Ectodermal cell (in vitro differentiated cells): ENCODE measurements at regions not wholly inside any gene's neighbourhood (a gene's known extent, or its start where the extent isn't known, plus 50 kb on each side); places are given as distances from the start of the nearest gene placed in this dataset.

Source experiments
- H3K27ac ChIP-seq: 2 replicates; pipeline ENCODE4 v1.7.0; 2013; ENCODE audit warnings: mild to moderate bottlenecking, low read depth, low read length; ENCODE audit not compliant: insufficient read depth, poor library complexity, severe bottlenecking
- H3K27me3 ChIP-seq: 2 replicates; pipeline ENCODE4 v1.7.0; 2013; ENCODE audit warnings: mild to moderate bottlenecking, low read length; ENCODE audit not compliant: insufficient read depth, control insufficient read depth, poor library complexity, severe bottlenecking
- H3K36me3 ChIP-seq: one replicate; pipeline ENCODE4 v1.7.0; 2013; ENCODE audit warnings: low read length; ENCODE audit not compliant: control insufficient read depth, insufficient read depth
- H3K4me1 ChIP-seq: one replicate; pipeline ENCODE4 v1.7.0; 2013; ENCODE audit warnings: low read length; ENCODE audit not compliant: control insufficient read depth, insufficient read depth
- H3K4me3 ChIP-seq: 2 replicates; pipeline ENCODE4 v1.7.0; 2013; ENCODE audit warnings: low read depth, low read length, control low read depth; ENCODE audit not compliant: insufficient read depth
- H3K9me3 ChIP-seq: 2 replicates; pipeline ENCODE4 v1.7.0; 2013; ENCODE audit warnings: mild to moderate bottlenecking, low read length, moderate library complexity; ENCODE audit not compliant: control insufficient read depth
- WGBS, 2 experiments: methylation state at CpG; one replicate each; pipeline ENCODE4 v1.1.7; 2013; ENCODE audit warnings: missing lambda C conversion rate in 2 of 2; 5-methylcytosine and 5-hydroxymethylcytosine counted together

GRCh38 chr10:111887266-111887665 lies 296.3 kb downstream of the GPAM start:
- no peak overlapping the region for H3K4me3 ChIP-seq
- H3K36me3 ChIP-seq = no peaks in the 10 kb centered on the region
- H3K27ac ChIP-seq = no peak overlapping the region
- H3K27me3 ChIP-seq = no peaks in the 10 kb centered on the region
- no peaks in the 10 kb centered on the region for H3K9me3 ChIP-seq
- WGBS, 2 experiments = 100% methylated on average over 2 of the region's 2 CpGs; no CpG with 5 or more reads in 1 of the 2 experiments
- H3K4me1 ChIP-seq = no peaks in the 10 kb centered on the region

DNA sequence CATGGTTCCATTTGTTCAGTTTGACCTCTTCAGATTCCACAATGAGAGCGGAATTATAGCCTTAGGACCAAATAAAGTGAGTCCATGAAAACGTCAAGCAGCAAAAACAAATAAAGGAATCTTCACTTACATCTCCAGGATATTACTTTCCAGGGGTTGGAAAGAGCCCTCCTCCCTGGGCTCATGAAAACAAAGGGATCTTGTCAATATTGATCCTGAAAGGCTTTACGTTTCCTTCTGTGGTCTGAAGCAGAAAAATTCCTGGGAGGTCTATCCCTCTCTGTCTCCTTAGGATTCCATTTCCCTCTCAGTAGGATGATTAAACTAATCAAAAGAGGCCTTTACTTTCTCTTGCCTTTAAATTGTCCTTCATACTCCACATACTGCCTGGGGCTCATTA lies 293.5 kb downstream of the GPAM start:
- Histone ChIP-seq H3K36me3 (no peaks in the 10 kb centered on the region), H3K27me3 (no peaks in the 10 kb centered on the region), H3K4me3 (no peak overlapping the region), H3K4me1 (no peaks in the 10 kb centered on the region), H3K9me3 (no peaks in the 10 kb centered on the region), H3K27ac (no peak overlapping the region)
- WGBS, 2 experiments = 35 to 37% methylated on average over 3 of the region's 3 CpGs

DNA sequence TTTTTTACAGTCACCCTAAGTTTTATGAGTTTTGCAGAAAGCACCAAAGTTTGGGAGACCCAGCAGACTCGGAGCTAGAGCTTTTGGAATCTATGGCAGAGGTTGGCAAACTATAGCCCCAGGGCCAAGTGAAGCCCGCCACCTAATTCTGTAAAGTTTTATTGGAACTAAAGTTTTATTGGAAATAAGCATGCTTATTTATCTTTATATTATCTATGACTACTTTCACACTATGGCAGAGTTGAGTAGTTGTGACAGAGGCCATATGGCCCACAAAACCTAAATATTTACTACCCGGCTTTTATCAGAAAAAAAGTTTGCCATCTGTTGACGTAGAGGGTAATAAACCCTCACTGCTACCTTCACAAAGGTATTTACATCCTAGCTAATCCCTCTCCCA lies 267.6 kb downstream of the GPAM start:
- Histone ChIP-seq H3K36me3 (no peaks in the 10 kb centered on the region), H3K27me3 (no peaks in the 10 kb centered on the region), H3K9me3 (no peaks in the 10 kb centered on the region), H3K27ac (no peak overlapping the region), H3K4me3 (no peak overlapping the region), H3K4me1 (no peaks in the 10 kb centered on the region)
- WGBS, 2 experiments = 93 to 96% methylated on average over 3 to 4 of the region's 4 CpGs

GRCh38 chr10:111921821-111922220 lies 261.7 kb downstream of the GPAM start:
- no peaks in the 10 kb centered on the region for H3K9me3 ChIP-seq
- 100% methylated on average over 2 of the region's 2 CpGs; no CpG with 5 or more reads in 1 of the 2 experiments for WGBS, 2 experiments

GRCh38 chr10:111923032-111923431 lies 260.5 kb downstream of the GPAM start:
- Histone ChIP-seq H3K27ac (no peak overlapping the region), H3K27me3 (no peaks in the 10 kb centered on the region), H3K4me3 (no peak overlapping the region), H3K36me3 (no peaks in the 10 kb centered on the region), H3K4me1 (no peaks in the 10 kb centered on the region), H3K9me3 (no peaks in the 10 kb centered on the region)
- WGBS, 2 experiments = 100% methylated on average over 1 of the region's 1 CpG

More at GRCh38 chr10:111921821-111922220, 261.7 kb downstream of the GPAM start:
- Histone ChIP-seq H3K4me3 (no peak overlapping the region), H3K4me1 (no peaks in the 10 kb centered on the region), H3K27me3 (no peaks in the 10 kb centered on the region), H3K27ac (no peak overlapping the region), H3K36me3 (no peaks in the 10 kb centered on the region)

DNA sequence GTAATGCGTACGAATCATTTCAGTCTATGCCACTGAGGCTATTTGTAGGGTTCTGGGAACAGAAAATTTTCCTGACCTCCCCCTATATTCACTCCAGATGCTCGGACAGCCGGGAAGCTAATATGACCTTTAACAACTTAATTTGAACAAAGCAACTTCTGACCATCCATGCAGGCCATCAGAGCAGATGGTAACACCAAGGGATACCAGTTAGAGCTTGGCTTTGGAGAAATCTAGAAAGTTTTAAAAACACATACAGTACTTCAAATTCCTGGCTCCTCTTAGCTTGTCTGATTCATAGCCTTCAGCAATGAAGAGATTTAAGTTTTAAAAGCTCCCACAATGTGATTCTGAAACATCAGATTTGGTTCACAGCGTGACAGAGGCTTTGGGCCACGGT lies 257.3 kb downstream of the GPAM start:
- no peaks in the 10 kb centered on the region for H3K36me3 ChIP-seq
- no peaks in the 10 kb centered on the region for H3K9me3 ChIP-seq
- no peaks in the 10 kb centered on the region for H3K27me3 ChIP-seq
- 87 to 92% methylated on average over 6 of the region's 6 CpGs for WGBS, 2 experiments
- H3K4me1 ChIP-seq = no peaks in the 10 kb centered on the region
- no peak overlapping the region for H3K27ac ChIP-seq
- no peak overlapping the region for H3K4me3 ChIP-seq

- H3K9me3 ChIP-seq = peaks cover 2% of the 10 kb centered on the region
- H3K4me3 ChIP-seq = no peak overlapping the region
- no peak overlapping the region for H3K27ac ChIP-seq
- H3K36me3 ChIP-seq = no peaks in the 10 kb centered on the region
- 86 to 94% methylated on average over 5 of the region's 5 CpGs for WGBS, 2 experiments
- H3K4me1 ChIP-seq = no peaks in the 10 kb centered on the region
- H3K27me3 ChIP-seq = no peaks in the 10 kb centered on the region
Measured at GRCh38 chr10:111933937-111934336, 249.6 kb downstream of the GPAM start.

GRCh38 chr10:111934931-111935330 lies 248.6 kb downstream of the GPAM start:
- Histone ChIP-seq H3K27ac (no peak overlapping the region), H3K4me1 (no peaks in the 10 kb centered on the region), H3K9me3 (peaks cover 2% of the 10 kb centered on the region), H3K27me3 (no peaks in the 10 kb centered on the region), H3K4me3 (no peak overlapping the region), H3K36me3 (no peaks in the 10 kb centered on the region)
- WGBS, 2 experiments = 75 to 96% methylated on average over 1 of the region's 1 CpG

DNA sequence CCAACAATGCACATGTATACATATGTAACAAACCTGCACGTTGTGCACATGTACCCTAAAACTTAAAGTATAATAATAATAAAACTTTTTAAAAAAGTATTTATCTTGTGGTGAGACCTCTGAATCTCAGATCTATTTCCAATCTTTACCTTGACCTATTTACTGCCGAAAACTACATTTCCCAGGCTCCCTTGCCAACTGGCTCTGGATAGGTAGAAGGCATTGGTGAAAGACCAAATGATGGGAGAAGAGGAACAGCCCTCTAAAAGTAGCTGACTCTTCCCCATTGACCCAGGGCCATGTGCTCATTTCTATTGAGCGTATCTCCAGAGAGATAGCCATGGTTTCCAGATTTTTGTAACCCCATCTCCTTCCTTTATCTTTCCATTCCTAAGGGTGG lies 247.4 kb downstream of the GPAM start:
- Histone ChIP-seq H3K36me3 (no peaks in the 10 kb centered on the region), H3K27me3 (no peaks in the 10 kb centered on the region), H3K9me3 (peaks cover 2% of the 10 kb centered on the region), H3K4me3 (no peak overlapping the region), H3K27ac (no peak overlapping the region), H3K4me1 (no peaks in the 10 kb centered on the region)
- WGBS, 2 experiments = 94 to 95% methylated on average over 1 to 3 of the region's 3 CpGs

GRCh38 chr10:111944331-111944730 lies 239.2 kb downstream of the GPAM start:
- no peaks in the 10 kb centered on the region for H3K4me1 ChIP-seq
- no peaks in the 10 kb centered on the region for H3K27me3 ChIP-seq

DNA sequence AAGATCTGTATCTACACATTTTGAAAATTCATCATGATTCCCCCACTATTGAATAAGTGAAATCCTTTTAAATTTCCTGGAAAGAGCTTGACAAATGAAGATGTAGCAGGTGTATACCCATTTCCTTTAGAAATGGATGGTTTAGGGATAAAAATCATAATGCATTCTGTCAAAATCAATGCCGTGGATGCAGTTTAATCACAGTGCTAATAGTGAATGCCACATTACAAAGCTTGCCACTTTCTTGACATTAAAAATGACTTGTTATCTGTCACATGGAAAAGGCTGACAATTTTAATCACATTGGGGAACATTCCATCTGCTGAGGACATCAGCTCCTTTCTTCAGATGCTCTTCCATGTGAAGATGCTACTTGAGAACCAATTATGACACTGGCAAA lies 229.6 kb downstream of the GPAM start:
- Histone ChIP-seq H3K9me3 (no peaks in the 10 kb centered on the region), H3K27ac (no peak overlapping the region), H3K27me3 (no peaks in the 10 kb centered on the region), H3K36me3 (no peaks in the 10 kb centered on the region), H3K4me1 (no peaks in the 10 kb centered on the region), H3K4me3 (no peak overlapping the region)
- 92 to 100% methylated on average over 1 of the region's 1 CpG for WGBS, 2 experiments

More at GRCh38 chr10:111944331-111944730, 239.2 kb downstream of the GPAM start:
- no peak overlapping the region for H3K27ac ChIP-seq
- no peaks in the 10 kb centered on the region for H3K36me3 ChIP-seq
- WGBS, 2 experiments = 72 to 91% methylated on average over 6 of the region's 6 CpGs
- no peaks in the 10 kb centered on the region for H3K9me3 ChIP-seq
- H3K4me3 ChIP-seq = no peak overlapping the region
